Inflammatory macrophage treated with lipopolysaccharide for 1 hour (primary cell): ENCODE measurements at regions not wholly inside any gene's neighbourhood (a gene's known extent, or its start where the extent isn't known, plus 50 kb on each side); places are given as distances from the start of the nearest gene placed in this dataset.
"Not testable (repeated sequence)": the region's sequence is repeated elsewhere in the genome, so short reads cannot be mapped to it uniquely, and the experiment has no call there.

Experiments
- DNase-seq, 2 donors: peaks; one replicate each; pipeline ENCODE4 v3.0.0-alpha.2; 2020 to 2022

DNA sequence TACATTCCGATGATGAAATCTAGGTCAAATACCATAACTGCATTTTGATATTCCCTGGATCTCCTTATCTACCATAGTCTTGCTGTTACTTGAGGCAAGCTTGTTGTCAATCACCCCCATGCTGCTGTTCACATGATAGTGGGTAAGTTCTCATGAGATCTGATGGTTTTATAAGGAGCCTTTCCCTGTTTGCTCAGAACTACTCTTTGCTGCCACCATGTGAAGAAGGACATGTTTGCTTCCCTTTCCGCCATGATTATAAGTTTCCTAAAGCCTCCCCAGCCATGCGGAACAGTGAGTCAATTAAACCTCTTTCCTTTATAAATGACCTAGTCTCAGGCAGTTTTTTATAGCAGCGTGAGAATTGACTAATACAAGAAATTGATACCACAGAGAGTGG, 432.0 kb downstream of the GLUD2 start:
- DNase-seq = no peak

DNA sequence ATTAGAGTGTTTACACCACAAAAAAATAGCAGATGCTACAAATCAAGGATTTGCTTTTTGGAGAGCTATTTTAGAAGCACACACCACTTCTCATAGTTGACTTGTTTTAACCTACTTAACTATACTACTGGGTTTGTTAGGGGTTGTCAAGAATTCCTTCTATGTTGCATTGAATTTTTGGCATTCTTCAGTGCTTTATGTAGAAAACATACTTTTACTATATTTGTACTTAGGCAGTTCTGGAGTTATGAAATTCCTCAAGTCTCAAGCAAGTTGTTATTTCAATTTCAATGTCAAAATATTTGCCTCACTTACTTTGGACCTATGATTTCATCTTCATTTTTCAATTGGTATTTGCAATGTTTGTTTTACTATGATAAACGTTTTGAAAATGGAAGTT, 449.6 kb downstream of the GLUD2 start:
- DNase-seq = no peak

- DNase-seq = no peak
Observed at GRCh38 chrX:121504153-121504552, 456.7 kb downstream of the GLUD2 start.

DNA sequence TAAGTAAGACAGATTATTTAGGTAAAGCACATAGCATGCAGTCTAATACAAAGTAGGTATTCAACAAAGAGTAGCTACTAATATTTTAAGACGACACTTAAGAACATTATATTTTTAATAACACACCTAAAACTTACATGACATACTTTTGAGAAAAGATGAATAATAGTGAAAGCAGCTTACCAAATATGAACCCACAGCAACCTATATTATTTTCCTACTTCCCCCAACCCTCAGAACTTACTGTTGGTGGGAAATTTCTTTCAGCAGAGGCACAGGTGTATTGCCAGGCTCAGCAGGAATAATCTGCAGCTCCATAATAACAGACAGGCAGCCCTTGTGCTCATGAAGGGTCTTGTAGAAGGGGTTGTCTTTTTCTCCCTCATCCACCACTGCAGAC, 498.9 kb downstream of the GLUD2 start:
- no peak for DNase-seq

- no peak for DNase-seq
Observed at GRCh38 chrX:121558886-121559285, 511.5 kb downstream of the GLUD2 start.

GRCh38 chrX:121562616-121563015, 515.2 kb downstream of the GLUD2 start:
- DNase-seq = no peak

DNA sequence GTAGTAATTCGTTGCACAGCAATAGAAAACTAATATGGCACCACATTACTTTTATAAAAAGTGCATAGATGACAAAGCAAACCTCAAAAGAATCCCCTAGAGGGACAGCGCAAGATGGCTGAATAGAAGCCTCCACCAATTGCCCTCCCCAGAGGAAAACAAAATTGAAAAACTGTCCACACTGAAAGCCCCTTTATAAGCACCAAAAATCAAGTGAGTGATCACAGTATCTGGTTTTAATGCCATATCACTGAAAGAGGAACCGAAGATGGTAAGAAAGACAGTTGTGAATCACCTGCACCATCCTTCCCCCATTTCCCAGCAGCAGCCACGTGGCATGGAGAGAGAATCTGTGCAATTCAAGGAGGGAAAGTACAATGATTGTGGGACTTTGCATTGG, 522.2 kb downstream of the GLUD2 start:
- no peak for DNase-seq

- no peak for DNase-seq
Observed at GRCh38 chrX:121570072-121570841, 522.8 kb downstream of the GLUD2 start.

DNA sequence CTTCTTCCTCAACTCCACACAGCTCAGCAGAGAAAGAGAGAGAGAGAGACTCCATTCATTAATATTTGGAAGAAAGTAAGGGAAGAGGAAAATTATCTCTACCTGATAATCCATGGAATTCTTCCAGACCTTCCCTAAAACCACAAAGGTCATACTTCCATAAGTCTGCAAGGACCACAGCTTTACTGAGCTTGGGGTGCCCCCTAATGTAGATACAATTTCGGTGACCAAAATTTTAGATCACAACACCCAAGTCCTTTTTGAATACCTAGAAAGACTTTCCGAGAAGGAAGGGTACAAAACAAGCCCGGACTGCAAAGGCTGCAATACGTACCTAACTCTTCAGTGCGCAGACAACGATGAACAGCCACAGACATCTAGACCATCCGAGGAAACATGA, 523.9 kb downstream of the GLUD2 start:
- DNase-seq = no peak

DNA sequence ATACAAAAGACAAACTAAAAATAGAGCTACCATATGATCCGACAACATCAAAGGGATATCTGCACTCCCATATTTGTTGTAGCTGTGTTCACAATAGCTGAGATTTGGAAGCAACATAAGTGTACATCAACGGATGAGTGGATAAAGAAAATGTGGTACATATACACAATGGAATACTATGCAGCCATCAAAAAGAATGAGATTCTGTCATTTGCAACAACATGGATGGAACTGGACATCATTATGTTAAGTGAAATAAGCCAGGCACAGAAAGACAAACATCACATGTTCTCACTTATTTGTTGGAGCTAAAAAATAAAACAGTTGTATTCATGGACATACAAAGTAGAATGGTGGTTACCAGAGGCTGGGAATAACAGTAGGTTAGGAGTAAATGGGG, 527.0 kb downstream of the GLUD2 start:
- not testable (repeated sequence) for DNase-seq

DNA sequence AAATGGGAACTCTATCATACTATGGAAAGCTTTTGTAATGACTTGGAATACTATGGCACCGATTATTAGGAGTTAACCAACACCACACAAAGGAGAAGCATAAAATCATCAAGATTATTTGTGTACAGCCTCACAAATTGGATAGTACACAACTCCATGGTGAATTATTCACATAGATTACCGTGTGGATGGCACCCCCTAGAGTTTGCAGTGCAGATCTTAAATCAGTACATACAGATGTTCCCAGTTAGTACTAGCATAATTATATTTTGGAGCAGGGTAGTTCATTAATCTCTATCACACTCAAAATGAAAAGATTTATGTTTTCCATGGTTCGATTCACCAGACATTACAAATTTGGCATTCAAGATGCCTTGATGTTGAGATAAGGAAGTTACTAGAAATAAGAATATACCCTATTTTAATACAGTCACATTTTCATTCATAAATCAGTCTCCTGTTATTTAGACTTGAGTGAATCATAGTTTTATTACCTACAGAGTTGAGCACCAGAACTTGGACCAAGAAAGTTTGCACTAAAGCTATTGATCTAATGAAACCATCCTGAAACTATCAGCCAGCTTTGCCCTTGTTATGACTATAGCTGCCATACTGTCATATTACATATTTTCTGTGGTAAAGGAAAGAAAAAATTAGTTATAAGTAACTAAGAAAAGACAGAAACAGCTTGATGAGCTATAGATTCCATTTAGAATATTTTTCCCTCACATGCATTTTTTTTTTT, 531.8 kb downstream of the GLUD2 start:
- DNase-seq = peak in 1 of 2 donors; percentile 5

GRCh38 chrX:121581885-121582284, 534.5 kb downstream of the GLUD2 start:
- DNase-seq = no peak

DNA sequence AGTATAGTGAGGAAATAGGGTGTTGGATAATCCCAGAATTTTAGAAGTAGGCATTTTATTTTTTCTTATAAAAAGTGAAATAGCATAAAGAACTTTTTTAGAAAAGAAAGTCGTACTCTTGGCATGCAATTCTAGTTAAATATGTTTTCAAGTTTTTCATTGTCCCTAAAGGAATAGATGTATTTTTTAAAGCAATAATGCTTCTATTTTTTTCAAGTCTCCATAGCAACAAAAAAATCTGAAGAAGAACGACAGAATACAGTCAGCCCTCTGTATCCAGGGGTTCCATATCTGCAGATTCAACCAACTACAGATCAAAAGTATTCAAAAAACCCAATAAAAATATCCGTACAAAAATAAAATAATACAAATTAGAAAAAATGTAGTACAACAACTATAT, 538.2 kb downstream of the GLUD2 start:
- DNase-seq = no peak

- no peak for DNase-seq
Observed at GRCh38 chrX:121592884-121593283, 545.5 kb downstream of the GLUD2 start.

DNA sequence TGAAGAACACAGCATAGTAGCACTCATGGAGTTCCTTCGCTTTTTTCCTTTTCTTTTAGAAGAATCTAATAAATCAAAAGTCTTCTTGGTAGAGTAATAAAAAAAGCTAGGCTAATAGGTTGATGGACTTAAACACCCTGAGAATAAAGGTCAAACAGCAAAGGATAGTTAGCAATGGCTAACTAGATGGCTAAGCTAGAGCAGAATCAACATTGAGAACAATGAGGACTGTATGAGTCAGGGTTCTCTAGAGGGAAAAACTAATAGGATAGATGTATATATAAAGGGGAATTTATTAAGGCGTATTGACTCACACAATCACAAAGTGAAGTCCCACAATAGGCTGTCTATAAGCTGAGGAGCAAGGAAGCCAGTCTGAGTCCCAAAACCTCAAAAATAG, 550.9 kb downstream of the GLUD2 start:
- DNase-seq = no peak

- DNase-seq = no peak
Observed at GRCh38 chrX:121635141-121635540, 587.7 kb downstream of the GLUD2 start.

GRCh38 chrX:121639781-121640180, 592.4 kb downstream of the GLUD2 start:
- no peak for DNase-seq

DNA sequence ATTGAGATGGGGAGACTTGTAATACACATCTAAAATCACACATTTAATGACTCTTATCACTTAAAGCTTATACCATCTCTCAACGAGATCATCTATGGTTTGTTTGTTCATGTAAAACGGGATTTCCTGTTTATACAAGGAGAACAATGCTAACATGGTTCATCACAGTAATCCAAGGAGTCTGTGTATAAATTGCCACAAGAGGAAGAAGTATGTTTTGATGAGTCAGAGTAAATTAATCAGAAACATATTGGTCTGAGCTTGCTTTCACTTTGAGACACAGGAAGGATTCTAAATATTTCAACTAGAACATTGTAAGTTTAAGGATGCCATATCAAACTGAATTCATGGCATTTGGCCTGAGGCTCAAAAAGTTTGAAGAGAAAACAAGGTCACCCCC, 594.1 kb downstream of the GLUD2 start:
- no peak for DNase-seq

DNA sequence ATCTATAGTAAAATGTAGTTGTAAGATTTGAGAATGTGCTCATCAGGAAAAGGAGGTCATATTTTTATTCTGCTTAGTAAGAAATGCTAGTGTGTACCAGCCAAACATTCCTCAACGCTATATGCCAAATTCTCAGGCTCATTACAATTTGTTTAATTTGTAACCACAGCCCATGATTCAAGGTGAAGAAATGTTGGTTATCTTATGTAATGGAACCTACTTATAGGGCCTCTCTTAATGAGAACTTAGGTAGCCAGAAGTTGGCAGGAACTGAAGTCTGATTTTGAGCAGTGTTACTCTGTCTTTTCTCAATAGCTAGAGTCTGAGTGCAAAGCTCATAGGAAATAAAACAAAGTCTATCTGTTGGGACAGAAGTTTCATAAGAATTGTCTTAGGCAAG, 595.0 kb downstream of the GLUD2 start:
- DNase-seq = no peak

DNA sequence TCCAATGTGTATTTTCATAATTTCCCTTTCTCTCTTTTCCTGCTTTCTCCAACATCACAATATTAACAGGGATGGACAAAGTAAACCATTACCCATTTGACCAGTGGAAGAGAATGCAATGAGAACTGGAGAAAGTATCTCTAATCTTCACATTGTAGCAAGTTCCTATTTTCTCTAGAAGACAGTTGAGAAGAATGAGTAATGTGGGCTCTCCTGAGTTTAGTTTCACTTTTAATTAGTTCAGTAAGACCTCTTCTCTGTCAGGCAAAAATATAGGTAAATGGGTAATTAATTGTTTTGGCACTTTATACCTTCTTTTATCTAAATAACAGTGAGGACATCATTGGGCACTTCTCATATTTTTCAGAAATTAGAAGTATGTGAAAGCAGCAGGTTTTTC, 602.0 kb downstream of the GLUD2 start:
- peak in 1 of 2 donors; percentile 6 for DNase-seq

DNA sequence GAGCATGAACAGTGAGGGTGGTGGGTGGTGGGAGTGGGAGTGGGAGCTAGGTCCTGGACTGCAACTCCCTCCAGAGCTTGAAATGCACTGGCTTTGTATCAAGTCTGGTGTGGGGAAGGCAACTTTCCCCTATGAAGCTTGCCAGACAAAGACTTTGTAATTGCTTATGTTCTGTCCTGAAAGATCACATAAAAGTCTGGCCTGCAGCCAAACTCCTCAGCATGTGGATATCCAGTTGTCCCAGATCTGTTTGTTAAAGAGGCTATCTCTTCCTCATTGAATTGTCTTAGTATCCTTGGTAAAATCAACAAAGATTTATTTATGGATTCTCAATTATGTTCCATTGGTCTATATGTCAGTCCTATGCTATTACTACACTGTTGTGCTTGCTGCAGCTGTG, 607.9 kb downstream of the GLUD2 start:
- DNase-seq = no peak

DNA sequence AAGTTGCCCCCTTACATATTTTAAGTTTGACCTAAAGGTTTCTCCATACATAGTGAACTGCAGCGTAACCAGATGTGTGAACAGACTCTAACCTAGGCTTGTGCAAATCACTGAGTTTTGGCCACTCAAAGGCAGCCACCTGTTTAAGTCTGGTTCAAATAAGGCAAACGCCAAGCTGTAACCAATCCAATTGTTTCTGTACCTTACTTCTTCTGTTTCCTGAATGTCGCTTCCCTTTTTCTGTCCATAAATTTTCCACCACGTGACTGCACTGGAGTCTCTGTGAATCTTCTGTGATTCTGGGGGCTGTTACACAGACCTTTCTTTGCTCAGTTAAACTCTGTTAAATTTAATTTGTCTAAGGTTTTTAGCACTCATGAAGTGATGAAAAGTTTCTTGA, 618.8 kb downstream of the GLUD2 start:
- no peak for DNase-seq

DNA sequence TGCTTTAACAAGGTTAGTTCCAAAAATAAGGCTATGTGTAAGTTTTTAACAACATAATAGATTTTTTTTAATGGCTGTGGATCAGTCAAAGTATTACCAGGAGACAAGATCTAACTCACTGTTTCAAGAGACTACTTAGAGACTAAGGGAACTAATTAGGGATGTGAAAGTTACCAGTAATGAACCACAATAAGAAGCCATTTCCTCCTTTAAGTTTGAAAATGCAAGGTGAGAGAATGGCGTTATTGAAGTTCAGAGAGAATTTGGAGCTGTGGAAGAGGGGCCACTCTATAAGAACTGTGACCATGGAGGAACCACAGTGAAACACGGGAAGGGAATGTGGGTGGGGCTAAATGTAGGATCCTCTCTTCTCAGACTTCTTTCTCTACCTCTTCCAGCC, 624.2 kb downstream of the GLUD2 start:
- DNase-seq = no peak

DNA sequence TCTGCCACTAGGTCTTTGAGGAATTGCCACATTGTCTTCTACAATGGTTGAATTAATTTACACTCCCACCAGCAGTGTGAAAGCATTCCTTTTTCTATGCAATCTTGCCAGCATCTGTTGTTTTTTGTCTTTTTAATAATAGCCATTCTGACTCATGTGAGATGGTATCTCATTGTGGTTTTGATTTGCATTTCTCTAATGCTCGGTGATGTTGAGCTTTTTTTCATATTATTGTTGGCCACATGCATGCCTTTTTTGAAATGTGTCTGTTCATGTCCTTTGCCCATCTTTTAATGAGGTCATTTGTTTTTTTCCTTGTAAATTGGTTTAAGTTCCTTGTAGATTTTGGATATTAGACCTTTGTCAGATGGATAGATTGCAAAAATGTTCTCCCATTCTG, 661.8 kb downstream of the GLUD2 start:
- DNase-seq = not testable (repeated sequence)

GRCh38 chrX:121733514-121733913, 686.1 kb downstream of the GLUD2 start:
- DNase-seq = no peak
